ENCODE measurements at regions not wholly inside any gene's neighbourhood (a gene's known extent, or its start where the extent isn't known, plus 50 kb on each side); places are given as distances from the start of the nearest gene placed in this dataset.

DNA sequence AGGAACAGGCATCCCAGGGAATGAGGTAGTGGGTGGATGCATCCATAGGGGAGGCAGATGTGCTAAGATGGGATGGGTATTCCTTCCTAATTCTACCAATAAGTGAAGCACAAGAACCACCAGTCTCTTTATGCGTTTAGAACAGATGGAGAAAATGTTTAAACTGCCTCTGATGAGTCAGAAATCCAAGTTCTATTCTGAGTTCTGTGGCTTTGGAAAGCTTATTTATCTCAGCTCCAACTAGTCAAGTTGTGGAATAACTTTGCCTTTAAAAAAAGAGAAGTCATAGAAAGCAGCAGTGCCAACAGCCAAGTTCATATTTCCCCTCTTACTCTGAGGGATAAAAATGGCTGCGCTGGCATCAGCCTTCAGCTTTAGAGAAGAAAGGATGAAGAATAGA, 761.7 kb downstream of the IGSF11 start:
- H3K9me3 Mint-ChIP-seq (ENCODE audit: unreplicated experiment) = no peaks in the 10 kb centered on the region
- no TSS peak for BruUV-seq (replicated peaks)
- H3K4me3 Mint-ChIP-seq (ENCODE audit: unreplicated experiment) = no peak overlapping the region
- no peak for DNase-seq
- ChIA-PET POLR2A (no interaction called here), CTCF (no interaction called here)
- H3K36me3 ChIP-seq (ENCODE audit: control insufficient read depth, insufficient read depth, low read length) = no peaks in the 10 kb centered on the region
- no peak for TF ChIP-seq CTCF (IDR thresholded peaks at IDR 0.05; ENCODE audit: insufficient read depth in 1 of 2, low read depth in 1 of 2, low read length in 1 of 2, severe bottlenecking in 1 of 2, unreplicated experiment in 1 of 2)
- no peaks in the 10 kb centered on the region for H3K27me3 ChIP-seq (replicated peaks; ENCODE audit: control insufficient read depth, insufficient read depth, low read length)
- no peaks in the 10 kb centered on the region for H3K36me3 Mint-ChIP-seq (ENCODE audit: insufficient read depth, unreplicated experiment)
- H3K4me1 ChIP-seq = no peaks in the 10 kb centered on the region
- no peak overlapping the region for H3K4me3 ChIP-seq (ENCODE audit: low read depth, low read length)
- H3K27me3 Mint-ChIP-seq (ENCODE audit: insufficient read depth, unreplicated experiment) = no peaks in the 10 kb centered on the region
- no peaks in the 10 kb centered on the region for H3K9me3 ChIP-seq
- H3K27ac Mint-ChIP-seq (ENCODE audit: unreplicated experiment) = no peak overlapping the region
- no peaks in the 10 kb centered on the region for H3K4me1 Mint-ChIP-seq (ENCODE audit: low read depth, unreplicated experiment)
- intact Hi-C loops (cut with micrococcal nuclease; ENCODE audit: unreplicated experiment) = no loop called here

- Histone ChIP-seq H3K36me3 (ENCODE audit: control insufficient read depth, insufficient read depth, low read length) (no peaks in the 10 kb centered on the region), H3K27me3 (replicated peaks; ENCODE audit: control insufficient read depth, insufficient read depth, low read length) (no peaks in the 10 kb centered on the region), H3K9me3 (no peaks in the 10 kb centered on the region), H3K4me1 (no peaks in the 10 kb centered on the region), H3K4me3 (ENCODE audit: low read depth, low read length) (no peak overlapping the region)
- intact Hi-C loops (cut with micrococcal nuclease; ENCODE audit: unreplicated experiment) = no loop called here
- CTCF ChIA-PET = interaction anchor here (0.7 kb wide), 1 partner anchor 231 kb away, joined by 5 read pairs; no protein-coding TSS in a partner anchor
- POLR2A ChIA-PET = no interaction called here
- H3K9me3 Mint-ChIP-seq (ENCODE audit: unreplicated experiment) = no peaks in the 10 kb centered on the region
- BruUV-seq (replicated peaks) = no TSS peak
- no peaks in the 10 kb centered on the region for H3K4me1 Mint-ChIP-seq (ENCODE audit: low read depth, unreplicated experiment)
- no peak overlapping the region for H3K4me3 Mint-ChIP-seq (ENCODE audit: unreplicated experiment)
- no peaks in the 10 kb centered on the region for H3K27me3 Mint-ChIP-seq (ENCODE audit: insufficient read depth, unreplicated experiment)
- H3K36me3 Mint-ChIP-seq (ENCODE audit: insufficient read depth, unreplicated experiment) = no peaks in the 10 kb centered on the region
- no peak for TF ChIP-seq CTCF (IDR thresholded peaks at IDR 0.05; ENCODE audit: insufficient read depth in 1 of 2, low read depth in 1 of 2, low read length in 1 of 2, severe bottlenecking in 1 of 2, unreplicated experiment in 1 of 2)
- no peak overlapping the region for H3K27ac Mint-ChIP-seq (ENCODE audit: unreplicated experiment)
- no peak for DNase-seq
Measured at GRCh38 chr3:118277814-118278213, 756.8 kb downstream of the IGSF11 start.

GRCh38 chr3:118292841-118293240, 741.8 kb downstream of the IGSF11 start:
- Mint-ChIP-seq H3K27ac (ENCODE audit: unreplicated experiment) (no peak overlapping the region), H3K4me1 (ENCODE audit: low read depth, unreplicated experiment) (no peaks in the 10 kb centered on the region)

More at GRCh38 chr3:118292841-118293240, 741.8 kb downstream of the IGSF11 start:
- H3K27me3 ChIP-seq (replicated peaks; ENCODE audit: control insufficient read depth, insufficient read depth, low read length) = no peaks in the 10 kb centered on the region
- intact Hi-C loops (cut with micrococcal nuclease; ENCODE audit: unreplicated experiment) = no loop called here
- H3K9me3 ChIP-seq = no peaks in the 10 kb centered on the region
- no peak for TF ChIP-seq CTCF (IDR thresholded peaks at IDR 0.05; ENCODE audit: insufficient read depth in 1 of 2, low read depth in 1 of 2, low read length in 1 of 2, severe bottlenecking in 1 of 2, unreplicated experiment in 1 of 2)
- H3K4me3 ChIP-seq (ENCODE audit: low read depth, low read length) = no peak overlapping the region
- H3K36me3 Mint-ChIP-seq (ENCODE audit: insufficient read depth, unreplicated experiment) = no peaks in the 10 kb centered on the region
- BruUV-seq (replicated peaks) = no TSS peak
- H3K36me3 ChIP-seq (ENCODE audit: control insufficient read depth, insufficient read depth, low read length) = no peaks in the 10 kb centered on the region
- H3K4me1 ChIP-seq = no peaks in the 10 kb centered on the region
- CTCF ChIA-PET = no interaction called here
- H3K9me3 Mint-ChIP-seq (ENCODE audit: unreplicated experiment) = no peaks in the 10 kb centered on the region
- POLR2A ChIA-PET = no interaction called here
- no peak overlapping the region for H3K4me3 Mint-ChIP-seq (ENCODE audit: unreplicated experiment)
- no peak for DNase-seq
- no peaks in the 10 kb centered on the region for H3K27me3 Mint-ChIP-seq (ENCODE audit: insufficient read depth, unreplicated experiment)
